Peyer's patch (tissue), 4 donors: ENCODE measurements at regions not wholly inside any gene's neighbourhood (a gene's known extent, or its start where the extent isn't known, plus 50 kb on each side); places are given as distances from the start of the nearest gene placed in this dataset.

ENCODE experiments used
- DNase-seq, 3 donors: peaks; one replicate each; pipeline ENCODE4 v3.0.0-alpha.2; 2017 to 2019
- H3K27ac ChIP-seq, 4 donors: fragments of 200-600 bp; sonication (generic); one replicate each; pipeline ENCODE4 v1.5.1; 2016 to 2019
- H3K27me3 ChIP-seq, 2 donors: fragments of 200-600 bp; sonication (generic); one replicate each; pipeline ENCODE4 v1.5.1; 2019
- H3K36me3 ChIP-seq, 3 donors: fragments of 200-600 bp; sonication (generic); one replicate each; pipeline ENCODE4 v1.5.1; 2016 to 2019
- H3K4me1 ChIP-seq, 4 donors: fragments of 200-600 bp; sonication (generic); one replicate each; pipeline ENCODE4 v1.5.1; 2016 to 2019
- H3K4me3 ChIP-seq, 4 donors: fragments of 200-600 bp; sonication (generic); 1 replicate in 3 of 4; 2 replicates in 1 of 4; pipeline ENCODE4 v1.5.1; 2016 to 2019; ENCODE audit warnings: mild to moderate bottlenecking in 1 of 4
- H3K9me3 ChIP-seq, 4 donors: fragments of 200-600 bp; sonication (generic); one replicate each; pipeline ENCODE4 v1.5.1; 2016 to 2019; ENCODE audit warnings: mild to moderate bottlenecking in 1 of 4
- CTCF ChIP-seq, 6 experiments: fragments of 450-650 bp in 4 of 6; fragments of 200-600 bp in 2 of 6; sonication (generic) in 1 of 6; IDR thresholded peaks; one replicate each; pipeline ENCODE4 v1.5.1; 2017 to 2019; ENCODE audit warnings: antibody characterized with exemption in 6 of 6, mild to moderate bottlenecking in 3 of 6, moderate library complexity in 1 of 6
- POLR2A ChIP-seq, 2 donors: fragments of 450-650 bp; IDR thresholded peaks; one replicate each; pipeline ENCODE4 v1.5.1; 2017; ENCODE audit warnings: antibody characterized with exemption in 2 of 2, mild to moderate bottlenecking in 2 of 2, moderate library complexity in 2 of 2

GRCh38 chr6:92700411-92700810 is 718.9 kb downstream of the EPHA7 start:
- H3K9me3 ChIP-seq, result no peaks in the 10 kb centered on the region
- H3K36me3 ChIP-seq, result no peaks in the 10 kb centered on the region
- no peak overlapping the region for H3K27ac ChIP-seq
- DNase-seq, result peak in 1 of 3 donors; percentile 41
- no peak overlapping the region for H3K4me3 ChIP-seq
- no peaks in the 10 kb centered on the region for H3K27me3 ChIP-seq
- no peaks in the 10 kb centered on the region for H3K4me1 ChIP-seq
- TF ChIP-seq CTCF (IDR thresholded peaks at IDR 0.05) (no peak), POLR2A (IDR thresholded peaks at IDR 0.05) (no peak)

- Histone ChIP-seq H3K36me3 (no peaks in the 10 kb centered on the region), H3K4me3 (no peak overlapping the region), H3K4me1 (no peaks in the 10 kb centered on the region), H3K9me3 (no peaks in the 10 kb centered on the region), H3K27ac (no peak overlapping the region), H3K27me3 (no peaks in the 10 kb centered on the region)
- DNase-seq, result no peak
- TF ChIP-seq POLR2A (IDR thresholded peaks at IDR 0.05) (no peak), CTCF (IDR thresholded peaks at IDR 0.05) (no peak)
These were observed 728.3 kb downstream of the EPHA7 start for GRCh38 chr6:92690997-92691599.

GRCh38 chr6:92688342-92688741 is 731.0 kb downstream of the EPHA7 start:
- no peak overlapping the region for H3K4me3 ChIP-seq
- no peak overlapping the region for H3K27ac ChIP-seq
- no peak for TF ChIP-seq POLR2A (IDR thresholded peaks at IDR 0.05)
- TF ChIP-seq CTCF (IDR thresholded peaks at IDR 0.05), result no peak
- no peak for DNase-seq
- no peaks in the 10 kb centered on the region for H3K27me3 ChIP-seq
- no peaks in the 10 kb centered on the region for H3K36me3 ChIP-seq
- H3K4me1 ChIP-seq, result no peaks in the 10 kb centered on the region
- no peaks in the 10 kb centered on the region for H3K9me3 ChIP-seq

- Histone ChIP-seq H3K36me3 (no peaks in the 10 kb centered on the region), H3K4me1 (no peaks in the 10 kb centered on the region), H3K27me3 (no peaks in the 10 kb centered on the region), H3K27ac (no peak overlapping the region), H3K4me3 (no peak overlapping the region), H3K9me3 (no peaks in the 10 kb centered on the region)
- TF ChIP-seq POLR2A (IDR thresholded peaks at IDR 0.05), result no peak
- TF ChIP-seq CTCF (IDR thresholded peaks at IDR 0.05), result no peak
- no peak for DNase-seq
These were observed 732.1 kb downstream of the EPHA7 start for GRCh38 chr6:92687278-92687677.

GRCh38 chr6:92684386-92684785 is 735.0 kb downstream of the EPHA7 start:
- Histone ChIP-seq H3K27me3 (no peaks in the 10 kb centered on the region), H3K9me3 (no peaks in the 10 kb centered on the region), H3K36me3 (no peaks in the 10 kb centered on the region), H3K4me1 (no peaks in the 10 kb centered on the region), H3K4me3 (no peak overlapping the region), H3K27ac (no peak overlapping the region)
- no peak for DNase-seq
- TF ChIP-seq CTCF (IDR thresholded peaks at IDR 0.05) (no peak), POLR2A (IDR thresholded peaks at IDR 0.05) (no peak)

- H3K27ac ChIP-seq, result no peak overlapping the region
- no peak for DNase-seq
- no peak overlapping the region for H3K4me3 ChIP-seq
- H3K9me3 ChIP-seq, result no peaks in the 10 kb centered on the region
- TF ChIP-seq POLR2A (IDR thresholded peaks at IDR 0.05) (no peak), CTCF (IDR thresholded peaks at IDR 0.05) (no peak)
- H3K27me3 ChIP-seq, result no peaks in the 10 kb centered on the region
- no peaks in the 10 kb centered on the region for H3K36me3 ChIP-seq
- H3K4me1 ChIP-seq, result no peaks in the 10 kb centered on the region
These were observed 735.6 kb downstream of the EPHA7 start for GRCh38 chr6:92683748-92684147.
